Head of caudate nucleus (tissue), 42 donors: ENCODE measurements at regions not wholly inside any gene's neighbourhood (a gene's known extent, or its start where the extent isn't known, plus 50 kb on each side); places are given as distances from the start of the nearest gene placed in this dataset.
"Not testable (repeated sequence)": the region's sequence is repeated elsewhere in the genome, so short reads cannot be mapped to it uniquely, and the experiment has no call there.

Experiments used
- DNase-seq, 42 donors: peaks; one replicate each; pipeline versions ENCODE4 v3.0.0 to v3.0.0-alpha.2; 2020 to 2021; ENCODE audit warnings: mixed read lengths in 7 of 42
- intact Hi-C: fragments of 100-400 bp; cut with DNase I; formaldehyde crosslinking; loops from one replicate; pipeline ENCODE4 v1.15.0; 2022

- no peak for DNase-seq
- intact Hi-C loops = no loop called here
Observed at GRCh38 chr10:2380218-2380617, 642.9 kb upstream of the ADARB2 start.

- intact Hi-C loops = no loop called here
- DNase-seq = no peak
Observed at GRCh38 chr10:2367083-2367482, 629.8 kb upstream of the ADARB2 start.

- intact Hi-C loops = no loop called here
- DNase-seq = no peak
Observed at GRCh38 chr10:2366264-2366931, 629.1 kb upstream of the ADARB2 start.

GRCh38 chr10:2362331-2362730, 625.0 kb upstream of the ADARB2 start:
- no peak for DNase-seq
- intact Hi-C loops = no loop called here

DNA sequence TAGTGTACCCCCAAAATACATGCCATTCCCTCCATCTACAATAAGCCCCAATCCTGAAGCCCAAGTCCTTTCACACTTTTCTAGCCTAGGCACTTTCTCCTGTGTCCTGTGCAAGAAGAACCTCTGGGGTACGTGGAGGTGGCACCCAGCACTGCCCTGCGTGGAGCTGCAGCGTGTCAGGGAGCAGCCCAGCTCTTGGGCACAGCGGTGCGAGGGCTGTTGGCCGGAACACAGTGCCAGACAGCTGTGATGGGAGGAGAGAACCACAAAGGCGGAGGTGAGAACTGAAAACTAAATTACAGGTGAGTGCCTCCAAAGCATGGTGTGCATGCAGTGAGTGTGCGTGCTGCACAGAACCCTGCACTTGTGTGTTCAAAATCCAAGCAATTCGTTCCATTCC, 621.3 kb upstream of the ADARB2 start:
- no peak for DNase-seq
- intact Hi-C loops = no loop called here

GRCh38 chr10:2356670-2357069, 619.3 kb upstream of the ADARB2 start:
- no peak for DNase-seq
- intact Hi-C loops = no loop called here

DNA sequence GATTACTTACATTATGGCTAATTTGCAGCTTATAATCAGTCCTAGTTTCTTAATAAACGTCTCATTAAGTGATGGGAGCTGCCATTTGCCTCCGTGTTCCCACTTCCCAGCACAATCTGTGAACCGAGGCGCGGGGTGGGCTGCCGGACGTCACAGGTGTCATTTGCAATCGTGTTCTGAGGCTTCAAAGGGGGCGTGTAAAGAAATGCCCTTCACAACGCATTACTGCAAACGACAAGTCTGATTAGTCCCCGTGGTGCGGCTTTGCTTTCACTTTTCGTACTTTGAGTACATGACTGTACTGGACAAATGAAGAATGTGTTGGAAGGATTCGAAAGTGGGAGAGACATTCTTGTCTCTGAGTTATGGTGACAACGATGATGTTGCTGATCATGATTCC, 614.2 kb upstream of the ADARB2 start:
- intact Hi-C loops = no loop called here
- no peak for DNase-seq

- no peak for DNase-seq
- intact Hi-C loops = no loop called here
Observed at GRCh38 chr10:2342206-2342605, 604.9 kb upstream of the ADARB2 start.

DNA sequence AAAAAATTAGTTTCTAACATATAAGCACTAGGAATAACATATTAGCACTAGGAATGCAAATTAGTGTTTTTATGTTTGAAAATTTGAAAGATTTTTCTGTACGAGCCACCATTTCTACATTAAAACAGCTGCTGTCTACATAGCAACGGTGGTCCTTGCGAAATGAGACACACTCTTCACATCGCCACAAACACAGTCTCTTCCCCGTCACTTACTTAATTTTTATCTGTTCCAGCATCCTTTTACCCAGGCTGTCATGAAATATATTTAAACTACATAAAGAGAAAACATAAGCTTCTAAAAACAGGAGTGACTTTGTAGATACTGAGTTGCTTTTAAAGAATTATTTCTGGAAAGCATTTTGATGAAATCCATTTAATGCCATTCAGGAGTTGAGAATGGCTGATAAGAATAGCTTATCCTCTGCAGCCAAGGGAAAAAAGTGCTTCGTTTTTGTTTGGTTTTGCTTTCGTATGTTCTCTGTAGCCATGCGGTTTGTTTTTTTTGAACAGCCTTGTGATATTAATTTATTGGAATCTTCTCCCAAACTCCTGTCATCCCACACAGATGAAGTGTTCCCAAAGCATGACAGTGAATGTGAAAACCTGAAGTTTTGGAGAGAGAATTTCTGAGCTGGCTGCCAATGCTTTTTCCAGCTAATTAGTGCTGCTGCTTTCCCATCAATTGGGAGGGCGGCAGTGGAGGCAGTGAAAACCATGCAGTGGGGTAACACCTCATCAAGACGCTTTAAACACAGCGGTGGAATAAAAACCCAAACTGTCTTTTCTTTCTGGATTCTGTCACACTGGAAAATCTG, 603.7 kb upstream of the ADARB2 start:
- peak in 27 of 42 donors; percentile 6 to 69 (median 26) for DNase-seq
- intact Hi-C loops = no loop called here

DNA sequence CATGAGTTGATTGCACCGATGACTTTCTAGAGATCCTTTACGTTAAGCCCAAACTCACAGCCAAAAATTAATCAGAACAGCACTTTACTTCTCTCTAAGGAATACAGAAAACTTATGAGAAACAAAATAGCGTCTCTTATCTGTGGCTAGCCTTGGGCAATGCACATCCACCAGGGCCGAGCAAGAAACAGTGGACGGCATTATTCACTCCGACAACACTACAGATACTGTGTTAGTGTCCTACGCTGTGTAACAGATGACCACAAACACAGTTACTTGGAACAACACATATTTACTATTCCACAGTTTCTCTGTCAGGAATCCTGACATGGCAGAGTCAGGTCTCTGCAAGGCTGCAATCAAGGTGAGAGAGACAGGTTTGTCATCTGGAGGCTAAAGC, 598.3 kb upstream of the ADARB2 start:
- DNase-seq = peak in 2 of 42 donors; percentile 2 to 19
- intact Hi-C loops = no loop called here

- DNase-seq = no peak
- intact Hi-C loops = no loop called here
Observed at GRCh38 chr10:2334575-2334974, 597.2 kb upstream of the ADARB2 start.

GRCh38 chr10:2329082-2329481, 591.8 kb upstream of the ADARB2 start:
- DNase-seq = no peak
- intact Hi-C loops = no loop called here

DNA sequence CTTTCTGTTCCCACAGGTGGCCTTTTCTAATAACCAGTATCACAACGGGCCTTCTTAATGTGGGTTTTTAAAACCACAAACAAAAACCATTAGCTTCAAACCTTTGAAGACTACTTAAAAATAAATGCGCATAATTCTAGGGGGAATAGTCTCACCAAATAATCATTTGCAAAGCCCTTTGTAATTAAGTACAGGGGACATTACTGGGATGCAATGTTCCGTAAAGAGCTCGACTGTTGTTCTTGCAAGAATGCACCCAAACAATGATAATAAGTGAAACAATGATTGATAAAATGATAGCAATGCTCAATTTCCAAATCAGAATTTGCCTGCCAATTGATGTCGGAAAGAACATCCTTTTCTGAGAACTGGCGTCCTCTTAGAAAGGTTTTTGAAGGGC, 589.1 kb upstream of the ADARB2 start:
- intact Hi-C loops = no loop called here
- no peak for DNase-seq

GRCh38 chr10:2315045-2315485, 577.7 kb upstream of the ADARB2 start:
- DNase-seq, intact Hi-C loops: not testable (repeated sequence)

DNA sequence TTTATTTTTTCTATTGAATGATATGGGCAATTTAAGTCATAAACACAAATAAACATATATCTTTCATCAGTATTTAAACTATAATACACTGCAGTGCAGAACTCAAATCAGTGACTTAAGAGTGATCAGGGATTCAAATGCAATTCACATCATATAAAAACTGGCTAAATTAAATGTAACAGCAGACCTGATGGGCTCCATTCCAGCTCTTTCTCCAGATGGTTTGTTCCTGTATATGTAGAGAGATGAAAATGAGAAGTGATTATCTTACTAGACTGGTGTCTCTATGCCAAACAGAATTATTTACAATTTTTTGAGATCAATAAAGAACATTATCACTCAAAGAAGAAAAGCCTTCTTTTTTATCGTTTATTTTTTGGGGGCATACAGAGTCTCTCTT, 568.8 kb upstream of the ADARB2 start:
- no peak for DNase-seq
- intact Hi-C loops = no loop called here

- DNase-seq = no peak
- intact Hi-C loops = no loop called here
Observed at GRCh38 chr10:2303169-2303568, 565.8 kb upstream of the ADARB2 start.

DNA sequence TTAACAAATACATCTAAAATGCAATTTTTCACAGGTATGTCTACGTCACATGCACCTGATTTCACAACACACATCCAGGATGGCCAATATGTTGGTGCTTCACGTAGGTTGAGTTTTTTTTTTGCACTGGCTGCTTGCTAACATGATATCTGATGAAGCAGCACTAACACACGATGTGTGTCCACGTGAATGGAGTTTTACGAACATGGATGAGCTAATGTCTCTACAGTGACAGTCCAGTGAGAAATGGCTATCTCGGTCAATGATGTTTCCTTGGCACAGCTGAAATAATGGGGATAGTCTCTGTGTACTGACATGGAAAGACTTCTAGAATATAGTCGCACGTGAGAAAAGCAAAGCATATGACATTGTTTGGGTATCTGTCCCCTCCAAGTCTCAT, 563.9 kb upstream of the ADARB2 start:
- intact Hi-C loops = no loop called here
- DNase-seq = no peak

DNA sequence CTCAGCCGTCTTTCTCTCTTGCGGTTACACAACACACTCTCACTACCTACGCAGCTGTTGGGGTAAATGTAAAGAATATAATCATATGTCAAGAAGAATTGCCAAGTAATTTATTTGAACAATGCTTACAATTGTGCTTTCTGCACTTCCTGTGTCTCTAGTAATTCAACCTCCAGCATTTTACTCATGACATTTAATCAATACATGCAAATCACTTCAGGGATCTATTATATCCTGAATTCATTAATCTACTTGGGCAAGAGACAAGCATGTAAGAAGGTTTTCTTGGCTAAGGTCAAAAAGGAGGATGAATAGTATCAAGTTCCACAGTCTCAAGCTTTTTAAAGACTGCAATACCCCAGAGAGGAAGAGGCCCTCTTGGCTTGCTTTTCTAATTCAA, 562.9 kb upstream of the ADARB2 start:
- intact Hi-C loops = no loop called here
- DNase-seq = no peak

DNA sequence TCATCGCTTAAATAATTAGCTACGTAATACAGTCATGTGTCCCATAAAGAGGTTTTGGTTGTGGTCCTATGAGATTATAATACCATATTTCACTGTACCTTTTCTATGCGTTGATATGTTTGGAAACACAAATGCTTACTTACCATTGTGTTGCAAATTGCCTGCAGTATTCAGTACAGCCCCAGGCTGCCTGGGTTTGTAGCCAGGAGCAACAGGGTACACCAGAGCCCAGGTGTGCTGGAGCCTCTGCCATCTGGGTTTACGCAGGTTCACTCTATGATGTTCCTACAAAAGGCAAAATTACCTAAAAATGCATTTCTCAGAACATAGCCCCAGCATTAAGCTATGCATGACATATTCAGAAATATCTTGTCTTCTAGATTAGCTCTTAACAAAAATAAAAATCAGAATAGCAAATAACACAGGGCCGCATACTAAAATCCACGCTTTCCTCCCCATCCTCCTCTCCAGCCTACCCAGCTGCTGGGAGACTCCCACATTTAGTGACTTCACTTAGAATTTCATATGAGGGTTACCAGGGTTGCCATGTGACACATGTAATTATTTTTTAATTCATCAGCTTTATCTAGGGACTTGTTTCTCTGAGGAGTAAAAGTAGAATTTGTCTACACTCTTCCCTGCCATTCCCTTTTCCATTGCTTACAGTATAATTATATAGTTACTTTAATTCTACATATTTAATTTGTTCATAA, 559.0 kb upstream of the ADARB2 start:
- intact Hi-C loops = no loop called here
- no peak for DNase-seq

GRCh38 chr10:2294739-2295138, 557.4 kb upstream of the ADARB2 start:
- DNase-seq = no peak
- intact Hi-C loops = no loop called here
